NCI-H1105 treated with DMSO at 0.1 percent for 48 hours (cell line): ENCODE measurements at regions not wholly inside any gene's neighbourhood (a gene's known extent, or its start where the extent isn't known, plus 50 kb on each side); places are given as distances from the start of the nearest gene placed in this dataset.

Source experiments
- DNase-seq: peaks from one replicate; lab custom pipeline; 2025; lab: John Stamatoyannopoulos, UW

DNA sequence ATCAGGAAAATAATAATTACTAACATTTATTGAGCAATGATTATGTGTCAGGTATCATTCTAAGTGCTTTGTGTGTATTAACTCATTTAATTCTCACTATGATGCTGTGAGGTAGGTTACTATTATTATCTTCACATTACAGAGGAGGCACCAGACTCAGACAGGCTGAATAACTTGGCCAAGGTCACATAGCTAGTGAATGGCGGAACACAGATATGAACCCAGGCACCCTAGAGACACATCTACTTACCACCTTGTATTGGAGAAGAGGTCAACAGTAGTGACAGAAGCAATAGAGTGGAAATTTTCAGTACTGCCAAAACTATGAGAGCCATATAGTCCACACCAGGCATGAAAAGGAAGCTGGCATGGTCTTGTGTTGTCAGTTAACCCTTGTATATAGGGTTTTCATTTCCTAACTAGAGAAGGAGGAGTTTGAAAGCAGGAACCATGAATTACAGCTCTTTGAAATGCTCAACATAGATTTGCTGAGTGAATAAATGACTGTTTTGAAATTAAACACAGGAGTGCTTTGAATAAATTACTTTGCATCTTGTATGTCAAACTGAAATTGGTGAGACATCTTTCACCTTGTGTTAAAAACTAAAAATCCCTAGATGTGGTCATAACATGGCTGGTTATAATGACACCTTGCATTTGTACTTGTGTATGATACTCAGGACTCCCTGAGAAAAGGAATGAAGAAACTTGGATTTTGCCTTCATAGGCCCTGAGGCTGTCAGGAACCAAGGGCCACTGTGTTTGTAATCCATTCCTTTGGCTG is 71.8 kb downstream of the RTL9 start:
- DNase-seq: no peak

DNA sequence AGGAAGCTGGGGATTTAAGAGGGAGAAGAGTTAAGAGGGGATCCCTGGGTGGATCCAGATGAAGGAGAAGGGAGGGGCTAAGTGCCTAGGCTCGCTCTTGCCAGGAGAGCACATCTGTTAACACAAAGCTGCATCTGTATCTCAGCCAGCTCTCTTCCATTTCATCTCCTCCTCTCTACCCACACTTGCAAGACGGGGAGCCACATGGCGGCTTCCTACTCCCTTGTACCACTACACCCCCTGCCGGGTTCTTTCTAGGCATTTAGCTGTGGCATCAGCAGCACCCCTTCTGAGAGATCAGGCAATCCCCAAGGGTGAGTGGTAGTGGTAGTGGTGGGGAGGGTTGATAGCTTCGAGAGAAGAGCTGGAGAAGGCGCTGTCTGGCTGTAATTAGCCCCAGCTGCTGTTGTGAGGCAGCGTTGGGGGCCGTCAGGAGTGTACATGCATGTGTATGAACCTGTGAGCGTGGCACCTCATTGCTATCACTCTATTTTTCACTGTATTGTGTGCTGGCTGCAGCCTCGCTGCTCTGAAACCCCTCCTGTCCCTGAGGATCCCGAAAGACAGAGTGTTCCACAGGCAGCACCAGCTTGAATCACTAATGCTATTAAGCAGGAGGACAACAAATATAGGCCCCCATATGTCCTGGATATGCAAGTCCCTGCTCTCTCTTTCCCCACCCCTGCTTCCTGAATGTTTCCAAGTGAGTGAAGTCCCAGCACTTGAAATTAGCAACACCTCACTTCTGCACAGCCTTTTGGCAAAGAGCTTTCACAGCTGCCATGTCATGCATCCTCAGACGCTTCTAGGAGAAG is 73.7 kb downstream of the RTL9 start:
- DNase-seq: no peak

DNA sequence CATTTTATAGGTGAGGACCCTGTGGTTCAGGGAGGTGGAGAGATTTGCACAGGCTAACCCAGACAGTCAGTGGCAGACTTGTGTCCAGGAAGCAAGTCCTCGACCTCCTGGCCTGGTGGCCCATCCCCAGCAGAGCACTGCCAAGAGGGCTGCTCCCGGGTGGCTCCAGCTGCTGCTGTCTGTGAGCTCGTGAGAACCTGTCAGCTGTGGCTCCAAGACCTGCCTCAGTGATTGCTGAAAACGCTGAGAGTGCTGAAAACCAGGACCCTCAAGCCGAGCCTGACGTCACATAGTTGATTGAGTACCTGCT is 74.2 kb downstream of the RTL9 start:
- DNase-seq: no peak

DNA sequence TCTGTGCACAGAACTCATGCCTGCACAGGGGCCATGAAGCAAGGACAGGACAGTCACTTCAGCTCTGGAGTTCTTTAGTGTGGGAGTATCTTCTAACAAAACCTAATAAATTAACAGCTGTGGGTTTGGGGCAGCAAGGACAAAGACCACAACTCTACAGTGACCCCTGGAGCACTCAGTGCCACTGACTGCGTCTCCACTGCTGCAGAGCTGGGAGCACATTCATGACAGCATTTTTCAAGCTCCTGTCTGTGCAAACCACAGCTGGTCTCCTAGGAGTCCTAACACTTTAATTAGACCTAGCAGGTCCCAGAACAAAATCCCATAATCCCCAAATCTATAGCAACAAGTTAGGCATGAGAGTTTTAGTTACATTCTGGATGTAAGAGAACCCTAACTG is 76.5 kb downstream of the RTL9 start:
- DNase-seq: no peak

DNA sequence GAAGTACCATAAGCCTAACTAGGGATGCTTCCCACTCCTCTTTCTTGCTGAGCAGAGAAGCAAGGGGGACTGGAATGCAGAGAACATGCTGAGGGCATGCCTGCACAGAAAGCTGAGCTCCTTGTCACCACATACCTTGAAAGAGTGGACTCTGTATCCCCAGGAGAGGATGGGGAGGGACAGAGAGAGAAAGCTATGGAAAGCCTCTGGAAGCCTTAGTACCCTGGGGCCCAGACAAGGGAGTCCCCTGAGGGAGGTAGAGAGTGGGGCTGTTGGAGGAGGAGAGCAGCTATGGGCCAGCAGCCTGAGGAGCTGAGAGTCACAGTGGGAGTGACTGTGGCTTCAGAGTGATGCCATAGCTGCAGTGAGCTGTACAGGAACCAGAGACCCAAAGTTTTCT is 77.9 kb downstream of the RTL9 start:
- no peak for DNase-seq

DNA sequence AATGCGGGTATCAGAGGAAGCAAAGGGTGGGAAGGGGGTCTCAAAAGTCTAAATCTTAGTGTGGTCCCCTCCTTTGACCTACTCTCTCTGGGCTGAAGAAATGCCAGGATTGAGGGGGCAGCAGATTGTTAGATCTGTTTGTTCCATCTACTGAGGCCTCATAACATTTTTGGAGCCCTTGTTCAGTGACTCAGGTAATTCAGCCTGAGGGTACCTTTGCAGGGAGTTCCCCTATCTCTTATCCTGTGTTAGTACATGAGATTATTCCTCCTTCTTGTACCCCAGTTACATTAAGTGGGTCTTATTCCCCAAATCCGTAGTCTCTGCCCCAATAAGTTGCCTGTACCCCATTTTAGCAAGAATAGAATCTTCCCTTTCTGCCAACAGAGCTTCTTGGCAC is 79.0 kb downstream of the RTL9 start:
- DNase-seq: no peak

DNA sequence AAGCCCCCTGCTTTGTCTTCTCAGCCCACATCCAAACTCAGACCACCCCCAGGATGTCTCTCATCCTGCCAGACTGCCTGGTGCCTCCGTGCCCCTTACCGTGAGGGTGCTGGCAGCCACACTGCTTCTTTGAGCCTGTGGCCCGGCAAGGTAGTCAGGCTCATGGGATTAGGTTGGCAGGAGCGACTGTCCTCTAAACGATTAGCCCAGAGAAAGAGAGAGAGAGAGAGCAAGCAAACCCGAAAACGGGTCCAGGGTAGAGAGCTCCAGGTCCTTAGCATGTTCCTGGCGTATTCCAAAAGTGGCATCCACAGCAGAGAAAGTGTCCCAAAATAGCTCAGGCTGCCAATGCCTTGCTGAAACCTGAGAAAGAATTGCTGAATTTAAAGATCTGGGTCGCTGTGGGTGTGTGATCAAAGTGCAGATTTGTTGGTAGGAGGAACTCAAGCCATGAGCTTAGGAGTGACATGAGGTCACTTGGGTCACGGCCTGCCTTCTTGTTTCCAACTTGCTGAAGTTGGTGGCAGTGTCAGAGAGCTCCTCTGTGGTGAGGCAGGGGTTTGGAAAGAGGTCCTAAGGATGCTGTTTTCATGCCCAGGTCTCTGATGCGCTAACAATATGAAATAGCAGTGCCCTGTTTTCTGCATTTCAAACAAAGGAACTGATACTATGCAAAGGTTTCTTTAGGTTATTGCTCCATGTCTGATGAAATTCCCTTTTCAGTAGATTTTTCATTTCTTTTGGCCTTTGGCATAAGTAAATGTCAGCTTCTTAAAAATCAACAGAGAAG is 81.6 kb downstream of the RTL9 start:
- no peak for DNase-seq

DNA sequence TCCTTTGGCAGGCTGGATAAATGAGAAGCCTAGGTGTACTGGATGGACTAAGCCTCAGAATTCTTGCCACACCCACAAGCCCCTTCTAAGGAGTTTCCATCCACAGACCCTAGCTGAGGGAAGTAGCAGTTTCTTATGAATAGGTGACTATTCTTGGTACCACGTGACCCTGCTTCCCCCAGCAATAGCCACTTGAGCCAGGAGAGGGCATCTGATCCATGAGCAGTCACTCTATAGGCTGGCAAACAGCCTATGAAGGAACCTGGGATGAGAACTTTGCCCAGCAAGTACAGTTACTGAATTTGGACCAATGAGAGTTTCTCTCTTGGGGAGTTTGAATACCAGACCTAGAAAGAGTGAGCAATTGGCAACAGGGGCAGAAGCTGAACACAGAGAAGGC is 84.0 kb downstream of the RTL9 start:
- DNase-seq: no peak

DNA sequence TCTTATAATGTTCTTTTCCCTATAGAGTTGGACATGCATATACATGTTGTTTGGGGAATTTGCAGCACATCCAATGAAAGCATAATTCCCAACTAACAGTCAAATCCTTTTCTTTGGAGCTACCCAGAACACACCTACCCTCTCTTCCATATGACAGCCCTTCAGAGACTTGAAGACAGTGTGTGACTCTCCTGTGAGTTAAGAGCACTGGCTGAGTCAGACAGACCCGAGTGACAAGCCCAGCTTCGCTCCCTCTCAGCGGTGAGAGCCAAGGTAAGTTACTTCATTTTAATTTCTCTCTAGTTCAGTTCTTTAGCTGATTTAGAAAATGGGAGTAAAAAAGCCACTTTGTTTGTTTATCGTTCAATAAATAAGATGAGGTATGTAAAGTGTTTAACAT is 86.3 kb downstream of the RTL9 start:
- no peak for DNase-seq

DNA sequence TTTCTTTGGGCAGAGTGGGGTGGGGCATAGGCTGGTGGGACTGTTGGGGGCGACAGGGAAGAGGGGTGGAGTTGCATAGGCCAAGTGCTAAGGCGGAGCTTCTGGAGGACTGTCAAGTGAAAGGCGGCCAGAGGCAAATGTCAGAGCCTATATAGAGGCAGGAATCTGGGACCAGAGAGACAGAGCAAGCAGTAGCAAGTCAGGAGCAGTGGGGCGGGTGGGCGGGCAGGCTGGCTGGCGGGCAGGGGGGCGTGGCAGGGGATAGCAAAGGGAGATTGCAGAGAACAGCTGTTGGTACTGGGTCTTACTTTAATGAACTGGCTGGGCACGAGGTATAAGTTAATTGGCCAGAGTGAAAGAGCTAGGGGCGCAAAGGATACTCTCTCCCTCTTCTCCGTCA is 89.8 kb downstream of the RTL9 start:
- DNase-seq: no peak

DNA sequence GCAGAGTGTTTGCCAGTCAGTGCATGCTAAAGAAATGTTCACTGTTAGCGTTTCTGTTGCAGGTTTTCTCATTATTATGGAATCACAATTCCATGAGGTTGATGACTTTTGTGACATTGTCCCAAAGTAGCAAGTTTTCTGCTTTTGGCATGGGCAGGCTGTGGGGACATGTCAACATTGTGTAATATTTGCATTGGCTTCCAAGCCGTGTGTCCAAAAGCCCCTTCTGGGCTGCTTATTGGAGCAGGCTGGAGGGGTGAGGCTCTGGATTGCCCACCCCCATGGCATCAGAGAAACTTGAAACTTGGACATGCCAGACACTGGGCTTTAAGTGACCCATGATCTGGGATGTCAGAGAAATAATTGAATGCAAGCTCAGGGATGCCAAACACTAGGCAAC is 90.7 kb downstream of the RTL9 start:
- DNase-seq: no peak

DNA sequence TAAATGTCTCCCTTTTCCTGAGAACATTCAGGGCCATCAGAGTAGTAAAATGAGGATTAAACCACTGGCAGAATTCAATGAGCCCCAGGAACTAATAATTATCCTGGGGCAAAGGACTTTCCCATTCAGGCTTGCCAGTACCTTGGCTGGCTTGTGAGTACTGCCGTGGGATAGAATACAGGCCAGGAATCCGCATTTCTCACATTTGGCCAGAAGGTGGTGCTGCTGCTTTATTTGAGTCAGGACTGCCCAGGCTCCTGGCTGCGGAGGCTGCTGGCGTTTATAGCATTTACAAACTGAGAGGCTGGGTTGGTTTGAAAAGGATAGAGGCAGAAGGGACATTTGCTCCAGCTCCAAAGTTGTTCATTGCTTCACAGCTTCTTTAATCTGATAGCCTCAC is 91.4 kb downstream of the RTL9 start:
- DNase-seq: peak; percentile 53

DNA sequence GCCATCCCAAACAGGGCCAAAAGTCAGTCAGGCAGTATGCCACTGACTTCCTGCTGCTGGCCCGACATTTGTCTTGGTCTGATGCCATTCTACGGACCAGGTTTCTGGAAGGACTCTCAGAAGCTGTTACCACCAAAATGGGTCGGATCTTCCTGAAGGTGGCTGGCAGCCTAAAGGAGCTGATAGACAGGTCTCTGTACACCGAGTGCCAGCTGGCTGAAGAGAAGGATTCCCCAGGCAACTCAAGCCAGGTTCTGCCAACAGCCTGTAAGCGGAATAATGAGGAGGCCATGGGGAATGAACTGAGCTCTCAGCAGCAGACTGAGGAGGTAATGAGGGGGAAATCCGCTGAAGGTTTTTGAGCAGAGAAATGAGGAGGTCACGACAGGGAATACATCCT is 95.7 kb downstream of the RTL9 start:
- no peak for DNase-seq

DNA sequence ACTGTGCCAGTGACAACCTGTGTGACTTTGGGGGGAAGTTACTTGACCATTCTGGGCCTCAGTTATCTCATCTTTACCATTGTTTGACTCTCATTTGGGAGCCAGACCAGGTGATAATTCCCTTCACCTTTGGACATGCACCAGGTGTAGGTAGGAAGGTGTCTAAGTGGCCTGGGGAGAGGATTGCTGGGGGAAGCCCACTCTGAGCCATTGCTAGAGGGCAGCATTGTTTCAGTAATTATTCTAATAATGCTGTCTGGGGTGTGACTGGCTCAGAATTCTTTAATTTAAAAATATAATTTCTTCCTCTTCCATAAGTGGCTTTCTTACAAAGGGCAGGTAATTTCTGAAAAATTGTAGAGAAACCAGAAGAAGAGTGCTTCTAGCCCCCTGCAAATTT is 104.3 kb downstream of the RTL9 start:
- peak; percentile 11 for DNase-seq

DNA sequence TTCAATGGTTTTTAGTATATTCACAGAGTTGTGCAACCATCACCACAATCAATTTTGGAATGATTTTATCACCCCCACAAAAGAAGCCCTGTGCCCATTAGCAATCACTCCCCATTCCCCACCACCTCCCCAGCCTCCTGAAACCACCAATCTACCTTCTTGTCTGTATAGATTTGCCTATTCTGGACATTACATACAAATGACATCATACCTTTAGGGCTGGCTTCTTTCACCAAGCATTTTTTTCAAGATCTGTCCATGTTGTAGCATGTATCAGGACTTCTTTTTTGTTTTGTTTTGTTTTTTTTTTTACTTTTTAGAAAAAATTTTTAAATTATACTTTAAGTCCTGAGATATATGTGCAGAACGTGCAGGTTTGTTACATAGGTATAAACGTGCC is 108.1 kb downstream of the RTL9 start:
- DNase-seq: no peak

DNA sequence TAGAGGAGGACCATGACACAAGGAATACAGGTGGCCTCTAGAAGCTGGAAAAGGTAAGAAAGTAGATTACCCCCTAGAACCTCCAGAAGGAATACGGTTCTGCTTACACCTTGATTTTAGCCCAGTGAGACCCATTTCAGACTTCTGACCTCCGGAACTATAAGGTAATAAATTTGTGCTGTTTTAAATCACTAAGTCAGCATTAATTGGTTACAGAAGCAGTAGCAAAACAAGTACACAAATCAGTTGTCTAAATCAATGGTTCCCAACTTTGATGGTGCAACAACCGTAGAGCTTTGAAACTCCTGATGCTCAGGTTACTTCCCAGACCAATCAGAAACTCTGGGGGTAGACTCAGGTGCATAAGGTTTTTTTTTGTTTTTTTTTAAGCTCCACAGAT is 113.6 kb downstream of the RTL9 start:
- DNase-seq: no peak

DNA sequence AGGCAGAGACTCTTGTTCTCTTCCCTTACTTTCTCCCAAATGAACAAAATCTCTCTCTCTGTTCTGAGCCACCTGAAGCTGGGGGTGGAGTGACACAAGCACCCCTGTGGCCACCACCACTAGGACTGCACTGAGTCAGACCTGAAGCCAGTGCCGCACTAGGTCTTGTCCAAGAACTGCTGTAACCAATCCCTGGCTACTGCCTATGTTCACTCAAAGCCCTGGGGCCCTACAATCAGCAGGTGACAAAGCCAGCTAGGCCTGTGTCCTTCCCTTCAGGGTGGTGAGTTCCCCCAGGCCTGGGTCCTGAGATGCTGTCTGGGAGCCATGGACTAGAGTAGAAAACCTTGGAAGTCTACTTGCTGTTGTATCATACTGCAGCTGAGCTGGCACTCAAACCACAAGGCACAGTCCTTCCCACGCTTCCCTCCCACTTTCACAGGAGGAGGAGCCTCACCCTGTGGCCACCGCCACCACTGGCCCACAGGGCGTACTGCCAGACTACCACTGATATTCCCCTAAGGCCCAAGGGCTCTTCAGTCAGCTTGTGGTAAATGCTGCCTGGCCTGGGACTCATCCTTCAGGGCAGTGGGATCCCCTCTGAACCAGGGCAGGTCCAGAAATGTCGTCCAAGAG is 119.1 kb downstream of the RTL9 start:
- no peak for DNase-seq

DNA sequence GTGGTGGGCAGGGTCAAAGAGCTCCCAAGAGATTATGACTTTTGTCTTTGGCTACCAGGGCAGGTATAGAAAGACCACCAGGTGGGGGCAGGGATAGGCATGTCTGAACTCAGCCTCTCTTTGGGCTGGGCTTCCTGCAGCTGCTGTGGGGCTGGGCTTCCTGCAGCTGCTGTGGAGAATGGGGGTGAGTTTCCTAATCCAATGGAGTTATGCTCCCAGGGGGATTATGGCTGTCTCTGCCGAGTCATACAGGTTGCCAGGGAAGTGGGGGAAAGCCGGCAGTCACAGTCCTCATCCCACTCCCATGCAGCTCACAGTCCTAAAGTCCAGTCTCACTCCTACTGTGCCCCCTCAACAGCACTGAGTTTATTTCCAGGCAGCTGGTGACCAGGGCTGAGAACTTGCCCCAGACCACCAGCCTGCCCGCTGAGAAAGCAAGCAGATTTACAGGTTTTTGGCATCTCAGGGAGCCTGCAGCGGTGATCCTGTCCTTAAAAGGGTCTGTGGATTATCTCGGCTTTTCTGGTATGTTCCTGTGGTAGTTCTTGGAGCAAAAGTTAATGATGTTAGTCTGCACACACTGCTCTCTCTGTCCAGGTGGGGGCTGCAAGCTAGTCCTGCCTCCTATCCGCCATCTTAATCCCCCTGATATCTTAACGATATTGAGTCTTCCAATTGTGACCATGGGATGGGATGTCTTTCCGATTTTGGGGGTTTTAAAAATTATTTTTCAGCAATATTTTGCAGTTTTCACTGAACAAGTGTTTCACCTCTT is 133.4 kb downstream of the RTL9 start:
- peak; percentile 42 for DNase-seq

DNA sequence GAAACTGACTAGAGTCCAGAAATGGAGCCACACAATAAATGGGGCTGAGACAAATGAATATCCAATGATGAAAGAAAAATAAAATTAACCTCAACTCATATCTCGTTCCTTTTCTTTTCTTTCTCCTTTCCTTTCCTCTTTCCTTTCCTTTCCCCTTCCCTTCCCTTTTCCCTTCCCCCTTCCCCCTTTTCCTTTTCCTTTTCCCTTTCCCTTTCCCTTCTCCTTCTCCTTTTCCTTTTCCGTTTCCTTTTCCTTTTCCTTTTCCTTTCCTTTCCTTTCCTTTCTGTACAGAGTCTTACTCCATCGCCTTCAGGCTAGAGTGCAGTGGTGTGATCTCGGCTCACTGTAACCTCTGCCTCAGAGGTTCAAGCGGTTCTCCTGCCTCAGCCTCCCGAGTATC is 146.3 kb downstream of the RTL9 start:
- DNase-seq: no peak

DNA sequence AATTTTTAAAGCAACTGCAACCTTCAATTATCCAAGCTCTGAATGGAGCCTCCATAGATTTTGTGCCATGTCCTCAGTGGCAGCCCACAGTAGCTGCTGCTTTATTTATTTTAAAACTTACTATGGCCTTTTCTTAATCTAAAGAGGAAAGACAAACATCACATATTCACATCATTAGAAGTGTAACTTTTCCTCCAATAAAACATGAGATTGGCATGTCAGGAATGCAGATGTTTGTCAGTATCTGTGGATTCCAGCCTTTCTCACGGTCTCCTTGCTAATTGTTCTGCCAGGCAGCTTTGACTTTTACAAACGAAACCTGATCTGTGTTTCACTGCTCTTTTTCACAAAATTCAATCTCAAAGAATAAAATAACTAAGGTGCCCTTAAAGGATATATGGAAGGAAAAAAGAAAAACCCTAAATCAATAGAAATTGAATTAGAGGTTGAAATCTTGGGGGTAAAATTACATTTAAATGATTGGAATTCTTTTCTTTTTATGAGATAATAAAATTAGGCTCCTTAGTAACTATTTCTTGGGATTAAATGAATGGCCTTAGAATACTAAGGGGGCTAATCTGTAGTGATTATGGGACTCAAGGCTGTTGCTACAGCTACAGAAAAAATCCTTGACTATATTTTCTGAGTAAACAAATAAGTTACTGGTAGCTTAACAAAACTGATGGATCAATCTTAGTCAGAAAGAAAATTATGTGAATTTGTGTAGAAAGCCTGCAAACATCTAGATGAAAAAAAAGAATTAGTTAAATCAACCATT is 151.3 kb downstream of the RTL9 start:
- DNase-seq: no peak

DNA sequence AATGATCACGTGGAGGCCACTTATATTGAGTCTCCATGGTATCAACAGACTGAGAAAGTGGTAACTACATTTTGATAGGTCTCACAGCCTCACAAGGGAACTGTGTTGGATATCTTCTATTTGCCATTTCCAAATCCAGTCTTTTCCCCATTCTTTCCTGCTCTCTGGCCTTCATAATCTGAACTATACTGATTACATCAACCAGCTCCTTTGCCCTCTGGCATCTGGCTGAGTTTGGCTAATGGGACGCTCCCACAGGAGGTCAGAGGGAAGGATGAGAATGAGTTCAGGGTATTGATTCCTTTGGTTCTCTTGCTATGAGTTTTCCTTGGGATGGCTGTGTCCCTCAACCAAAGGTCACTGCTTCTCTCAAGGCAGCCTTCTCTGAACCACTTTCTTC is 152.6 kb downstream of the RTL9 start:
- no peak for DNase-seq
